HUES6 (cell line): ENCODE measurements at regions not wholly inside any gene's neighbourhood (a gene's known extent, or its start where the extent isn't known, plus 50 kb on each side); places are given as distances from the start of the nearest gene placed in this dataset.

Source experiments
- H3K27ac ChIP-seq: 2 replicates; pipeline ENCODE4 v1.7.0; 2013; ENCODE audit warnings: low read depth, mild to moderate bottlenecking, low read length, inconsistent platforms
- H3K27me3 ChIP-seq: 2 replicates; pipeline ENCODE4 v1.6.1; 2013; ENCODE audit warnings: low read length; ENCODE audit not compliant: control insufficient read depth, insufficient read depth
- H3K36me3 ChIP-seq: 2 replicates; pipeline ENCODE4 v1.6.1; 2013; ENCODE audit warnings: low read length; ENCODE audit not compliant: control insufficient read depth, insufficient read depth
- H3K4me1 ChIP-seq: 2 replicates; pipeline ENCODE4 v1.6.1; 2013; ENCODE audit warnings: low read length; ENCODE audit not compliant: control insufficient read depth, insufficient read depth
- H3K4me3 ChIP-seq: 2 replicates; pipeline ENCODE4 v1.5.1; 2013; ENCODE audit warnings: low read depth, low read length
- H3K9ac ChIP-seq: one replicate; pipeline ENCODE4 v1.6.1; 2013; ENCODE audit warnings: mild to moderate bottlenecking, low read length
- H3K9me3 ChIP-seq: 2 replicates; pipeline ENCODE4 v1.6.1; 2013; ENCODE audit warnings: low read depth, low read length; ENCODE audit not compliant: control insufficient read depth, insufficient read depth

DNA sequence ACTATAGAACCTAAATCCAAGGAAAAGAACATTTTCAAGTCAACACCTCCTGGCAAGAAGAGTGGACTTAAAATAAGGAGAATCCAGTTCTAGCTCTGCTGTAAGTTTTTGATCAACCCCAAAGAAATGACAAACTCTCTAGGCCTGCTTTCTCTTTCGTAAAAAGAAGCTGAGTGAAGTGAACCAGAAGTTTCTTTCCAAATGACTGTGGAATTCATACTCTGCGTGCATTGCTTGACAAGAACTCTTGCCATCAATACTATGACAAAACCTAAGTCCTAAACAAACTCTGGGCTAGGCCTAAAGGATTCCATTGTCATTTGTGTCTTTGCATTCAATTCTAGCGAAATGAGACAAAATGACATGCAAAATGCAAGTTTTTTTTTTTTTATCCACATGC lies 187.5 kb upstream of the SOX9 start:
- H3K9ac ChIP-seq: no peak overlapping the region
- H3K36me3 ChIP-seq: no peaks in the 10 kb centered on the region
- no peaks in the 10 kb centered on the region for H3K27me3 ChIP-seq
- no peak overlapping the region for H3K27ac ChIP-seq
- H3K4me3 ChIP-seq: no peak overlapping the region
- no peaks in the 10 kb centered on the region for H3K4me1 ChIP-seq
- no peaks in the 10 kb centered on the region for H3K9me3 ChIP-seq

GRCh38 chr17:71934520-71934919 lies 186.3 kb upstream of the SOX9 start:
- Histone ChIP-seq H3K4me3 (no peak overlapping the region), H3K27ac (no peak overlapping the region), H3K4me1 (no peaks in the 10 kb centered on the region), H3K27me3 (no peaks in the 10 kb centered on the region), H3K9ac (no peak overlapping the region), H3K9me3 (no peaks in the 10 kb centered on the region), H3K36me3 (no peaks in the 10 kb centered on the region)

- no peaks in the 10 kb centered on the region for H3K9me3 ChIP-seq
- no peak overlapping the region for H3K27ac ChIP-seq
- no peak overlapping the region for H3K9ac ChIP-seq
- no peaks in the 10 kb centered on the region for H3K4me1 ChIP-seq
- no peak overlapping the region for H3K4me3 ChIP-seq
- H3K27me3 ChIP-seq: no peaks in the 10 kb centered on the region
- no peaks in the 10 kb centered on the region for H3K36me3 ChIP-seq
Observed at GRCh38 chr17:71935341-71935740, 185.5 kb upstream of the SOX9 start.

DNA sequence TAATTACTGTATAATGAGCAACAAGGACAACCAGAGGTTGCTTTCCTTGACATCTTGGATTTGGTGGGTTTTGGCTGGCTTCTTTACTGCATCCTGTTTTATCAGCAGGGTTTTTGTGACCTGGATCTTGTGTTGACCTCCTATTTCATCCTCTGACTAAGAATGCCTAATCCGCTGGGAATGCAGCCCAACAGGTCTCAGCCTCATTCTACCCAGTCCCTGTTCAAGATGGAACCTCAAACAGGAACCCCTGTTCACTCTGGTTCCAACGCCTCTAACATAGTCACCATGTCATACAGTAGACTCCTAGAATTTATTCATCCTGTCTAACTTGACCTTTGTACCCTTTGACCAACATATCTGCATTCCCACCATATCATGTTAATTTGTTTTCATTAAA lies 183.8 kb upstream of the SOX9 start:
- Histone ChIP-seq H3K9ac (no peak overlapping the region), H3K27ac (no peak overlapping the region), H3K4me3 (no peak overlapping the region), H3K27me3 (no peaks in the 10 kb centered on the region), H3K9me3 (no peaks in the 10 kb centered on the region), H3K4me1 (no peaks in the 10 kb centered on the region), H3K36me3 (no peaks in the 10 kb centered on the region)

- Histone ChIP-seq H3K36me3 (no peaks in the 10 kb centered on the region), H3K27me3 (no peaks in the 10 kb centered on the region), H3K4me1 (no peaks in the 10 kb centered on the region), H3K9me3 (no peaks in the 10 kb centered on the region), H3K27ac (no peak overlapping the region), H3K4me3 (no peak overlapping the region), H3K9ac (no peak overlapping the region)
Observed at GRCh38 chr17:71937914-71938313, 182.9 kb upstream of the SOX9 start.

GRCh38 chr17:71938340-71939010 lies 182.3 kb upstream of the SOX9 start:
- Histone ChIP-seq H3K4me3 (no peak overlapping the region), H3K9me3 (peaks cover 2% of the 10 kb centered on the region; the same call in 1 of the 2 replicates), H3K27ac (no peak overlapping the region), H3K36me3 (no peaks in the 10 kb centered on the region), H3K27me3 (no peaks in the 10 kb centered on the region), H3K9ac (no peak overlapping the region), H3K4me1 (no peaks in the 10 kb centered on the region)

DNA sequence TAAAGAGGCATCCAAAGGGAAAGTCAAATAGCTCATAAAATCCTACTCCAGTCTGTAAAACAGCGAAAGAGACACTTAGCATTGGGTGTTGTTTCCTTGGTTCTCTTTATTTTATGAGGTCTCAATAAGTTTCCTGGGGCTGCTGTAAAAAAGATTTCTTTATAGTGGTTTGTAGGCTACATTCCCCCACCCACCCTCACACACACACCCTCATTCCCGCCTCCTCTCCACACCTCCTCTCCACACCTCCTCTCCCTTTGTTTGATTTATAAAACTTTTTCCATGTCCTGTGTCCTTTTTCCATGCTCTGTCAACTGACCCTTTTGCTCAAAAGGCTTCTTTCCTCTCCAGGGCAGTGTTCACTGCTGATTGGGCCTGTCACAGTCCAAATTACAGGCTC lies 178.9 kb upstream of the SOX9 start:
- Histone ChIP-seq H3K9me3 (peaks cover 19% of the 10 kb centered on the region), H3K9ac (no peak overlapping the region), H3K4me1 (no peaks in the 10 kb centered on the region), H3K27me3 (no peaks in the 10 kb centered on the region), H3K27ac (no peak overlapping the region), H3K4me3 (no peak overlapping the region), H3K36me3 (no peaks in the 10 kb centered on the region)

DNA sequence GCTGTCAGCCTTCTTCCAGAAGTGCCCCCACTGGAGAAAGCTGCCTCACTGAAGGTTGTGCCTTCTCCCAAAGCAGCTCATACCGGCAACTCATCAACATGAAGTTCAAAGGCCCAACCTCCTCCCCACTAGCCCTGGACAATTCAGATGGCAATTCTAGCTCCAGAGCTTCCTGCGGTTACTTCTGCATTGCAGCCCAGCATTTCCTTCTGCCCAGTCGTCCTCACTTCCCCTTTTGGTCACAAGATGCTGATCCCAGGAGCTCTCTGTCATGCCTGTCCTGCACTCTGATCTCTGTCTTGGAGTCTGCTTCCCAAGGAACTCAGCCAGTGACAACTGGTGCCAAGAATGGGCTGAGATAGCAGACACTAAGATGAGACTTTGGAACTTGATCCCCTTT lies 178.2 kb upstream of the SOX9 start:
- no peaks in the 10 kb centered on the region for H3K4me1 ChIP-seq
- H3K27ac ChIP-seq: no peak overlapping the region
- no peaks in the 10 kb centered on the region for H3K36me3 ChIP-seq
- H3K27me3 ChIP-seq: no peaks in the 10 kb centered on the region
- no peak overlapping the region for H3K9ac ChIP-seq
- H3K9me3 ChIP-seq: peaks cover 19% of the 10 kb centered on the region
- H3K4me3 ChIP-seq: no peak overlapping the region

DNA sequence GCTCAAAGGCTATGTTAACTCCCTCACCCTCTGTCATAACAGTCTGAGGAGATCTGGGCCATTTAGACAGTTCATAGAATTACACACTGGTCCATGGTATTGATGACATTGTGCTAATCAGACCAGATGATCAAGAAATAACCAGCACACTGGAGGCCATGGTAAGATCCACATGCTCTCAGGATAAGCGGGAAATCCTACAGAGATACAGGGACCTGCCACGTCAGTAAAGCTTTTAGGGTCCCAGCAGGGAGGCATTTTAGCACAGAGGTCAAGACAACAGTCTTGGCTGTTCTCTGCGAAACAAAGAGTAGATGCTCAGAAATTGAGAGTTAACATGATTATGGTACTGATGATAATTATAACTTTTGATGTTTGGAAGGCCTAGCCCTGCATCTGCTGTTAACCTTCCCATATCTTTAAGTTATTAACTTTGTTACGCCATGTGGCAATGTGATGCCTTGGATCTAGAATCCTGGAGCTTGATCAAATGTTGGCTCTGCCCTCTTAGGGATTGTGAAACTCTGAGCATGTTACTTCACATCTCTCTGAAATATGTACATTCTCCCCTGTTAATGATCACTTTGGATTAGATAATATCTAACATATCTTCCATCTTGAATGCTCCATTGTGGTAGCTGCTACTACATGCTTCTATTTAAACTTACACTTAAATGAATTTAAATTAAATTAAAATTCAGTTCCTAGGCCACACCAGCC lies 172.0 kb upstream of the SOX9 start:
- no peaks in the 10 kb centered on the region for H3K27me3 ChIP-seq
- H3K36me3 ChIP-seq: no peaks in the 10 kb centered on the region
- H3K9me3 ChIP-seq: peaks cover 14% of the 10 kb centered on the region
- no peak overlapping the region for H3K4me3 ChIP-seq
- no peak overlapping the region for H3K9ac ChIP-seq
- H3K4me1 ChIP-seq: no peaks in the 10 kb centered on the region
- no peak overlapping the region for H3K27ac ChIP-seq

- Histone ChIP-seq H3K4me1 (no peaks in the 10 kb centered on the region), H3K9me3 (peaks cover 5% of the 10 kb centered on the region; the same call in 1 of the 2 replicates), H3K4me3 (no peak overlapping the region), H3K27me3 (no peaks in the 10 kb centered on the region), H3K9ac (no peak overlapping the region), H3K27ac (no peak overlapping the region), H3K36me3 (no peaks in the 10 kb centered on the region)
Observed at GRCh38 chr17:71959154-71959553, 161.7 kb upstream of the SOX9 start.

DNA sequence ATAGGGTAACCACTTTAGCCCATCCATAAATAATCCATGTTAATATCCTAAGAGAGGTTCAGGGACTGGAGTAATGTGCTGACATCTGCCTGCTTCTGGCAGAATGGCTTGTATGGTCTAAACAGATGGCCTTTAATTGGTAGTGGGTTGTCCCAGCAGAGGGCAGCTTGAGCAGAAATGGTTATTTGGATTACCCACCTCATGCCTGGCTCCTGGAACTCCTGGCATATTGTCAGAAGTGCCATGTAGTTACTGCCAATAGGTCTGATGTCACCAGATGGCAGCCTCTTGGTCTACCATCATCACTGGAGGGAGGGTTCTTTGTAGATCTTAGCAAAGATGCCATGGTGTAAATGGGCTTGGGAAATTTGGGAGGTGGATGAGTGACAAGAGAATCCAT lies 157.5 kb upstream of the SOX9 start:
- H3K4me3 ChIP-seq: no peak overlapping the region
- H3K27me3 ChIP-seq: no peaks in the 10 kb centered on the region
- H3K4me1 ChIP-seq: no peaks in the 10 kb centered on the region
- H3K9ac ChIP-seq: no peak overlapping the region
- no peaks in the 10 kb centered on the region for H3K36me3 ChIP-seq
- peaks cover 5% of the 10 kb centered on the region; the same call in 1 of the 2 replicates for H3K9me3 ChIP-seq
- no peak overlapping the region for H3K27ac ChIP-seq
